ENCODE measurements at regions not wholly inside any gene's neighbourhood (a gene's known extent, or its start where the extent isn't known, plus 50 kb on each side); places are given as distances from the start of the nearest gene placed in this dataset.

DNA sequence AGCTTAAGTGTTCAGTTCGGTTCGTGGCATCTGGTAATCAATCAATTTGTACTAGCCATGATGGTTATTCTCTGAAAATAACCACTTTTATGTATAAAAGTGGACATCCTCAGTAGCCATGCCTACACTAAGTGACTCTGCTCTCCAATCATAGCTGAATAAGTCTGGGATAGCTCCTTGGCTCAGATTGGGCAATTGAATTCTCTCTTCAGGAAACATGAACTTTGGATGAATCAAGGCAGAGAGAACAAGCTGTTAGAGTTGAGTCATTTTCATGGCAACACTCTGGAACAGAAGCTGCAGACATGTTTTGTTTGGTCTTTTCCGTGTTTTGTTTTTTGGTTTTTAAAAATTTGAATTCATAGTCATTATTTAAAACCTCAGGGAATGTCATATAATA, 66.8 kb upstream of the TMEM164 start:
- Histone ChIP-seq H3K9me2 (replicated peaks; ENCODE audit: insufficient read depth, low read length) (no peaks in the 10 kb centered on the region), H3K9me3 (ENCODE audit: low read length) (no peaks in the 10 kb centered on the region), H3K4me1 (ENCODE audit: low read length) (no peaks in the 10 kb centered on the region), H3K79me2 (ENCODE audit: low read length) (no peaks in the 10 kb centered on the region), H3K9ac (ENCODE audit: low read length) (no peak overlapping the region), H3K36me3 (ENCODE audit: insufficient read depth, low read length) (no peaks in the 10 kb centered on the region), H4K20me1 (ENCODE audit: insufficient read depth, low read depth, low read length) (no peaks in the 10 kb centered on the region), H3K4me3 (ENCODE audit: low read length) (no peak overlapping the region), H3K27ac (ENCODE audit: low read length) (no peak overlapping the region), H3K27me3 (ENCODE audit: low read length) (no peaks in the 10 kb centered on the region), H3K4me2 (ENCODE audit: low read depth, low read length, poor library complexity, severe bottlenecking) (no peak overlapping the region), H2AFZ (ENCODE audit: low read length) (no peak overlapping the region)
- DNase-seq = no peak

DNA sequence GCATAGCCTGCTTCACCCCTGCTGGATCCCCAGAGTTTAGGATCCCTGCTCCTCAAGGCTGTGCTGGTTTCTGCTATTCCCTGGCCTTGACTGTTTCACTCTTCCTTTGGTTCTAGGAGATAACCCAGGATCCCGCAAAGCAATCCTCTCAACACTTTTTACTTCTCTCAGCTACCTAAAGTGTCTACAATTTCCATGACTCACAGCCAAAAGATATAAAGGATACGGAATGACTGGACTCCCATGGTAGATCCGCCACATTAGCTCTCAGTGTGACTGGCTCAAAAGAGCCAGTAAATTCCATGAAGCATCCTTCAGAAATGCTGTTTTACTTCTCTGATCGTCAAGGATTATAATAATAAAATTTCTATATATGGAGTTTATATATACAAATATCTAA, 66.3 kb upstream of the TMEM164 start:
- Histone ChIP-seq H3K9me2 (replicated peaks; ENCODE audit: insufficient read depth, low read length) (no peaks in the 10 kb centered on the region), H3K79me2 (ENCODE audit: low read length) (no peaks in the 10 kb centered on the region), H3K27me3 (ENCODE audit: low read length) (no peaks in the 10 kb centered on the region), H3K4me1 (ENCODE audit: low read length) (no peaks in the 10 kb centered on the region), H4K20me1 (ENCODE audit: insufficient read depth, low read depth, low read length) (no peaks in the 10 kb centered on the region), H3K36me3 (ENCODE audit: insufficient read depth, low read length) (no peaks in the 10 kb centered on the region), H3K9ac (ENCODE audit: low read length) (no peak overlapping the region), H3K9me3 (ENCODE audit: low read length) (no peaks in the 10 kb centered on the region), H2AFZ (ENCODE audit: low read length) (no peak overlapping the region), H3K4me3 (ENCODE audit: low read length) (no peak overlapping the region), H3K4me2 (ENCODE audit: low read depth, low read length, poor library complexity, severe bottlenecking) (no peak overlapping the region), H3K27ac (ENCODE audit: low read length) (no peak overlapping the region)
- DNase-seq = no peak

DNA sequence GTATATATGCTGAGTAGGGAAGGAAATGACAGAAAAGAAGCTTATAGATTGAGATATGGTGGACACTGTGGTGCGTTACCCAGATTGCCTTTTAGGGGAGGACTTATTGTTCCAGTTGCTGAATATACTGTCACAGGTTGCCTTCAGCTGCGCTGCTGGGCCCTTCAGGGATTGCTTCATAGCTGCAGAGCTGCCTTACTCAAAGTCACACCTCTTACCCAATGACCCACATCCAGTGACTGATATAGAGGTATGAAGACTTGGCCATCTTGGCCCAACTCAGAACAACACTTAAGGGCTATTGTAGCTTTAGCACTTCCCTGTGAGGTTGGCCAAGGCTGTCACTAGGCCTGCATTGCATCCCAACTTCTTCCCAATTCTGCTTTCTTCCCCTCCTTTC, 63.4 kb upstream of the TMEM164 start:
- Histone ChIP-seq H3K4me2 (ENCODE audit: low read depth, low read length, poor library complexity, severe bottlenecking) (no peak overlapping the region), H3K27me3 (ENCODE audit: low read length) (no peaks in the 10 kb centered on the region), H3K4me1 (ENCODE audit: low read length) (no peaks in the 10 kb centered on the region), H2AFZ (ENCODE audit: low read length) (no peak overlapping the region), H3K79me2 (ENCODE audit: low read length) (no peaks in the 10 kb centered on the region), H4K20me1 (ENCODE audit: insufficient read depth, low read depth, low read length) (no peaks in the 10 kb centered on the region), H3K9ac (ENCODE audit: low read length) (no peak overlapping the region), H3K9me3 (ENCODE audit: low read length) (no peaks in the 10 kb centered on the region), H3K27ac (ENCODE audit: low read length) (no peak overlapping the region), H3K4me3 (ENCODE audit: low read length) (no peak overlapping the region), H3K9me2 (replicated peaks; ENCODE audit: insufficient read depth, low read length) (no peaks in the 10 kb centered on the region), H3K36me3 (ENCODE audit: insufficient read depth, low read length) (no peaks in the 10 kb centered on the region)
- DNase-seq = no peak

DNA sequence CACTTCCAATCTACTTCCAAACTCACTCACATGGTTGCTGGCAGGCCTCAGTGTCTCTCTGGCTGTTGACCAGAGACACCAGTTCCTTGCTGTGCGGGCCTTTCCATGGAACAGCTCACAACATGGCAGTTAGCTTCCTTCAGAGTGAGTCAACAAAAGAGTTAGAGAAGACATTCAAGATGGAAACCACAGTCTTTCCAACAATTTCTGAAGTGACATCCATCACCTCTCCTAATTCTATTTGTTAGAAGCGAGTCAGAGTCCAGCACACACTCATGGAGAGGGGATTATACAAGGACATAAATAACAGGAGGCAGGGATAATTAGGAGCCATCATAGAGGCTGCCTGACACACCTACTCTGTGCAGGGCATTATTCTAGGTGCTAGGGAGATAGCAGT, 62.5 kb upstream of the TMEM164 start:
- Histone ChIP-seq H3K4me2 (ENCODE audit: low read depth, low read length, poor library complexity, severe bottlenecking) (no peak overlapping the region), H3K27me3 (ENCODE audit: low read length) (no peaks in the 10 kb centered on the region), H4K20me1 (ENCODE audit: insufficient read depth, low read depth, low read length) (no peaks in the 10 kb centered on the region), H3K36me3 (ENCODE audit: insufficient read depth, low read length) (no peaks in the 10 kb centered on the region), H3K4me1 (ENCODE audit: low read length) (no peaks in the 10 kb centered on the region), H2AFZ (ENCODE audit: low read length) (no peak overlapping the region), H3K9me3 (ENCODE audit: low read length) (no peaks in the 10 kb centered on the region), H3K79me2 (ENCODE audit: low read length) (no peaks in the 10 kb centered on the region), H3K4me3 (ENCODE audit: low read length) (no peak overlapping the region), H3K9ac (ENCODE audit: low read length) (no peak overlapping the region), H3K9me2 (replicated peaks; ENCODE audit: insufficient read depth, low read length) (no peaks in the 10 kb centered on the region), H3K27ac (ENCODE audit: low read length) (no peak overlapping the region)
- no peak for DNase-seq

DNA sequence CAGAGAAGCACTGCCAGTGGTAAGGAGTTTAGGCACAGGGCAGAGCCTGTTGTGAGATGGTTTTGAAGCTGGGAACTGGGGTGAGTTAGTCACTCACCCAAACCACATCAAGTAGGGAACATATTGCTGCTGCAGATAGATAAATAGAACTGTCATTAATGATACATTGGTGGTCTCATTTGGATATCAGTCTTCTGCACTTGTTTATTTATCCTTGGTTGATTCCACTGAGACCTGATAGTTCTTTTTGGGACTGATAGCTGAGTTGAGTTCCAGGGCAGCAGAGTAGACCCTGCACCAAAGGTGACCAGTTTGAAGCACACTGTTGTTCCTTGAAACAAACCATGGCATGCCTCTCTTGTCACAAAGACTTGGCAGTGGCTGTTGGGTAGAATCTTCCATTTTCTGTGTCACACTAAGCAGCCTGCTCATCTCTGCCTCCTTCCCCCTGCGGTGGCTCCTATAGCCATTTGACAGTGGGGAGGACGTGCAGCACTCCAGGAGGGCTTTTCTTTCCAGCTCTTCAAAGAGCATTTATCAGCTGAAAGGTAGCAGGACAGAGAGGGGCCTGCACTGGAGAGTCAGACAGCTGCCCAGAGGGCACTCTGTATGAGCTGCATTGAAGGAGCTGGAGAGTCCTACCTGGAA, 59.7 kb upstream of the TMEM164 start:
- H3K36me3 ChIP-seq (ENCODE audit: insufficient read depth, low read length) = no peaks in the 10 kb centered on the region
- no peak overlapping the region for H3K9ac ChIP-seq (ENCODE audit: low read length)
- H3K27me3 ChIP-seq (ENCODE audit: low read length) = no peaks in the 10 kb centered on the region
- no peak overlapping the region for H3K4me3 ChIP-seq (ENCODE audit: low read length)
- H3K9me3 ChIP-seq (ENCODE audit: low read length) = no peaks in the 10 kb centered on the region
- H3K4me1 ChIP-seq (ENCODE audit: low read length) = no peaks in the 10 kb centered on the region
- no peak overlapping the region for H3K4me2 ChIP-seq (ENCODE audit: low read depth, low read length, poor library complexity, severe bottlenecking)
- H4K20me1 ChIP-seq (ENCODE audit: insufficient read depth, low read depth, low read length) = no peaks in the 10 kb centered on the region
- H3K9me2 ChIP-seq (replicated peaks; ENCODE audit: insufficient read depth, low read length) = no peaks in the 10 kb centered on the region
- H3K27ac ChIP-seq (ENCODE audit: low read length) = no peak overlapping the region
- H2AFZ ChIP-seq (ENCODE audit: low read length) = no peak overlapping the region
- no peak for DNase-seq
- H3K79me2 ChIP-seq (ENCODE audit: low read length) = no peaks in the 10 kb centered on the region

DNA sequence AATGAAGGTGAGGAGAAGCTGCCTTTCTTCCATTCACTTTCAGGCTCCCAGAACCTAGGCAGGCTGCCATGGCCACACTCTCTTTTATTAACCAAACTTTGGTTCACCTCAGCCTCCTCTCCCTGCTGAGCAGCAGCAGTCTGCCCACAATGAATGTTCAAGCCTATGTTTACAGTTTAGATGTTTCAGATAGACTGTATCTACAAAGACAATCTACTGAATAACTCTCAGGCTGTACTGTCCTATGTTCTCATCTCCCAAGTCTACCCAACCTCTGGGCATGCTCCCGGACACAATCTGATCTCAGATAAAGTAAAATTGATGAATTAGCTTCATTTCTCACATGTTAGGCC, 59.2 kb upstream of the TMEM164 start:
- H3K9me3 ChIP-seq (ENCODE audit: low read length) = no peaks in the 10 kb centered on the region
- H2AFZ ChIP-seq (ENCODE audit: low read length) = no peak overlapping the region
- no peak overlapping the region for H3K27ac ChIP-seq (ENCODE audit: low read length)
- no peak for DNase-seq
- no peaks in the 10 kb centered on the region for H3K4me1 ChIP-seq (ENCODE audit: low read length)
- H3K4me3 ChIP-seq (ENCODE audit: low read length) = no peak overlapping the region
- no peaks in the 10 kb centered on the region for H3K9me2 ChIP-seq (replicated peaks; ENCODE audit: insufficient read depth, low read length)
- no peaks in the 10 kb centered on the region for H3K79me2 ChIP-seq (ENCODE audit: low read length)
- no peaks in the 10 kb centered on the region for H3K36me3 ChIP-seq (ENCODE audit: insufficient read depth, low read length)
- no peaks in the 10 kb centered on the region for H4K20me1 ChIP-seq (ENCODE audit: insufficient read depth, low read depth, low read length)
- no peak overlapping the region for H3K4me2 ChIP-seq (ENCODE audit: low read depth, low read length, poor library complexity, severe bottlenecking)
- no peak overlapping the region for H3K9ac ChIP-seq (ENCODE audit: low read length)
- no peaks in the 10 kb centered on the region for H3K27me3 ChIP-seq (ENCODE audit: low read length)

DNA sequence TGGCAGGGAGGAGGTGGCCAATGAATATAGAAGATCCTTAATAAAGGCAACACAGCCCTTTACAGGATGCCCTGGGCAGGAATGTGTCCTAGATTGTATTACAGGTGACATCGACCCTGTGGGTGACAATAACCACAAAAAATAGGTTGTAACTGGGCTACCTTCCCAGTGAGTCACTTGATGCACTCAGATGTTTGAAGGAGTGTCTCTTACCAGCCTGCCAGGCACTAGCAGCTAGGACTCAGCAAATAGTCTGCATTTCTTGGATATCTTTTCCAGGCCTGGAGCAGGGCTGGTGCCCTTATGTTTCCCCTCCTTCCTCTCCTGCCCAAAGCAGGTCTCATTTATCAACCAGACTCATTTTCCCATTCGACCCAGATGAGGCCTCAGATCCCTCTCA, 50.9 kb upstream of the TMEM164 start:
- H3K27ac ChIP-seq (ENCODE audit: low read length) = no peak overlapping the region
- H3K9me3 ChIP-seq (ENCODE audit: low read length) = no peaks in the 10 kb centered on the region
- no peaks in the 10 kb centered on the region for H3K36me3 ChIP-seq (ENCODE audit: insufficient read depth, low read length)
- H3K4me3 ChIP-seq (ENCODE audit: low read length) = no peak overlapping the region
- no peak overlapping the region for H3K4me2 ChIP-seq (ENCODE audit: low read depth, low read length, poor library complexity, severe bottlenecking)
- H3K9me2 ChIP-seq (replicated peaks; ENCODE audit: insufficient read depth, low read length) = no peaks in the 10 kb centered on the region
- no peak overlapping the region for H2AFZ ChIP-seq (ENCODE audit: low read length)
- H4K20me1 ChIP-seq (ENCODE audit: insufficient read depth, low read depth, low read length) = no peaks in the 10 kb centered on the region
- H3K9ac ChIP-seq (ENCODE audit: low read length) = no peak overlapping the region
- H3K27me3 ChIP-seq (ENCODE audit: low read length) = no peaks in the 10 kb centered on the region
- H3K79me2 ChIP-seq (ENCODE audit: low read length) = no peaks in the 10 kb centered on the region
- no peaks in the 10 kb centered on the region for H3K4me1 ChIP-seq (ENCODE audit: low read length)
- no peak for DNase-seq

DNA sequence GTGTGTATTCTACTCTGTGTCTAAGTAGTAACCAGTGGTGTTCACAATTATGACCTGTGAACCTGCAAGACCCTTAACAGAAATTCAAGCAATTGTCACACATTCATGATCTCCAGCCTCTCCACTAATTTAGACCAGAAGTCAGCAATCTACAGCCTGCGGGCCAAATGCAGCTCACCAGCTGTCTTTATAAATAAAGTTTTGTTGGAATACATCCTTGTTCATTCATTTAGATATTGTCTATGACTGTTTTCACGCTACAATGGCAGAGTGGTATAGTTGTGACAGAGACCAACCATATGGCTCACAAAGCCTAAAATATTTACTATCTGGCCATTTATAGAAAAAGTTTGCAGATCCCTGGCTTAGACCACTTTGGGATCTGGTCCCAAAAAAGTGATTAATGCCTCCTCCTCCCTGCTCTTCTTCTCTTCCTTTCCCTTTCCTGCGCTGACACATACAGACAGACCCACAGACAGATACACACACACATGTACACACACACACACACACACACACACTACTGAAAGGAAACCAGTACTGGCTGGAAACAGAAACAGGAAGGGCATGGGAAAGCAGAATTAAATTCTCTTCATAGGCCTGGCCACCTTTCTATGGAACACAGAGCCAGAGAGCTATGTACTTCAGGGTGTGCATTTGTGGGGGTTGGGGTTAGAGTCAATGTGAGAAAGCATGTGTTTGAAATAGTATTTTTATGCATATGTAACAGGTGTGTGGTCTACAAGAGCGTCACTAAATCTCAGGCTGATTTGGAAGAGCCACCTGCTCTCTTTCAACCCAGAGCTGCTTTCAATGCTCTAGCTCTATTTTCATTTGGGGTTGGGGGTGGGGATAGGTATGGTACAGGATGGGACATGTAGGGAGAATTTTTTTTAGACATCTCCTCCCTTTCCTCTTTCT, 49.7 kb upstream of the TMEM164 start:
- Histone ChIP-seq H3K4me2 (ENCODE audit: low read depth, low read length, poor library complexity, severe bottlenecking) (no peak overlapping the region), H3K9me2 (replicated peaks; ENCODE audit: insufficient read depth, low read length) (no peaks in the 10 kb centered on the region), H3K27me3 (ENCODE audit: low read length) (no peaks in the 10 kb centered on the region), H3K4me1 (ENCODE audit: low read length) (no peaks in the 10 kb centered on the region), H2AFZ (ENCODE audit: low read length) (no peak overlapping the region), H3K27ac (ENCODE audit: low read length) (no peak overlapping the region), H3K79me2 (ENCODE audit: low read length) (no peaks in the 10 kb centered on the region), H3K36me3 (ENCODE audit: insufficient read depth, low read length) (no peaks in the 10 kb centered on the region), H3K4me3 (ENCODE audit: low read length) (no peak overlapping the region), H3K9me3 (ENCODE audit: low read length) (no peaks in the 10 kb centered on the region), H4K20me1 (ENCODE audit: insufficient read depth, low read depth, low read length) (no peaks in the 10 kb centered on the region), H3K9ac (ENCODE audit: low read length) (no peak overlapping the region)
- DNase-seq = no peak
